H54 (cell line): ENCODE measurements at regions not wholly inside any gene's neighbourhood (a gene's known extent, or its start where the extent isn't known, plus 50 kb on each side); places are given as distances from the start of the nearest gene placed in this dataset.

Experiments used
- DNase-seq: peaks from one replicate; pipeline ENCODE4 v3.0.0; 2011; ENCODE audit warnings: low spot score, mixed read lengths; ENCODE audit not compliant: insufficient read length
- FAIRE-seq: peaks from 3 replicates; lab custom pipeline; 2011; peaks lifted over from hg19 to GRCh38; lab: Jason Lieb, UNC
- POLR2A ChIP-seq: IDR thresholded peaks from 2 replicates; pipeline ENCODE4 v1.6.1; 2011; ENCODE audit warnings: low read depth, mild to moderate bottlenecking, low read length

GRCh38 chr20:12256806-12257205, 339.1 kb downstream of the BTBD3 start:
- DNase-seq (no peak), FAIRE-seq (no peak)
- no peak for TF ChIP-seq POLR2A

GRCh38 chr20:12262747-12263146, 345.1 kb downstream of the BTBD3 start:
- FAIRE-seq = no peak
- no peak for DNase-seq
- no peak for TF ChIP-seq POLR2A

DNA sequence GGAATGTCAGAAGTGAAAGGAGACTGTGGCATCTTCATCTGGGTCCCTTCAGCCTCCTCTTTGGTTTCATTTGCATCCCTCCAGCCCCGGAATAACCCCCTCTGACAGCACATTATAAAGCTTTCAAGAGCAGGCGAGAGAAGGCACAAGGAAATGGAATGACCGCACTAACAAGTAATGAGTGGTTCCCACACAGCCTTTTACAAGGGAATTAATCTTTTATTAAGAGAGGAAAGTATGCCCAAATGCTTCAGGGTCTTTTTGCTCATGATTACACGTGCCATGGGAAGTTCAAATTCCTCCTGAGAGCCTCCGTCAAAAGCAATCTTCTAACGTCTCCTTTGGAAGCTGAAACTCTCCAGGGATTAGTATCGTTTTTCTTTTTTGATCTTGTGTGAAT, 347.0 kb downstream of the BTBD3 start:
- FAIRE-seq = no peak

GRCh38 chr20:12265662-12266061, 348.0 kb downstream of the BTBD3 start:
- TF ChIP-seq POLR2A = no peak
- no peak for FAIRE-seq
- DNase-seq = no peak

More for the DNA sequence above, 347.0 kb downstream of the BTBD3 start:
- TF ChIP-seq POLR2A = no peak
- DNase-seq = no peak

GRCh38 chr20:12269579-12269978, 351.9 kb downstream of the BTBD3 start:
- DNase-seq (no peak), FAIRE-seq (no peak)
- no peak for TF ChIP-seq POLR2A

DNA sequence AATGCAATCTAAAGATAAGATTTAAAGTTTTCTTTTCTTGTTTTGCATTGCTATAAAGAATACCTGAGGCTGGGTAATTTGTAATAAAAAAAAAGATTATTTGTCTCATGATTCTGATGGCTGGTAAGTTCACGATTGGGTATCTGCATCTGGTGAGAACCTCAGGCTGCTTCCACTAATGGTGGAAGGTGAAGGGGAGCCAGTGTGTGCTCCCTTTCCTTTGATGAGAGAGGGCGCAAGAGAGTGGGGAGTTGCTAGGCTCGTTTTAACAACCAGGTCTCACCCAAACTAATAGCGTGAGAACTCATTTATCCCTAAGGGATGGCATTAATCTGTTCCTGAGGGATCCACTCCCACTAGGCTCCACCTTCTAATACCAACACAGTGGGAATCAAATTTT, 353.2 kb downstream of the BTBD3 start:
- TF ChIP-seq POLR2A = no peak
- FAIRE-seq (no peak), DNase-seq (no peak)

DNA sequence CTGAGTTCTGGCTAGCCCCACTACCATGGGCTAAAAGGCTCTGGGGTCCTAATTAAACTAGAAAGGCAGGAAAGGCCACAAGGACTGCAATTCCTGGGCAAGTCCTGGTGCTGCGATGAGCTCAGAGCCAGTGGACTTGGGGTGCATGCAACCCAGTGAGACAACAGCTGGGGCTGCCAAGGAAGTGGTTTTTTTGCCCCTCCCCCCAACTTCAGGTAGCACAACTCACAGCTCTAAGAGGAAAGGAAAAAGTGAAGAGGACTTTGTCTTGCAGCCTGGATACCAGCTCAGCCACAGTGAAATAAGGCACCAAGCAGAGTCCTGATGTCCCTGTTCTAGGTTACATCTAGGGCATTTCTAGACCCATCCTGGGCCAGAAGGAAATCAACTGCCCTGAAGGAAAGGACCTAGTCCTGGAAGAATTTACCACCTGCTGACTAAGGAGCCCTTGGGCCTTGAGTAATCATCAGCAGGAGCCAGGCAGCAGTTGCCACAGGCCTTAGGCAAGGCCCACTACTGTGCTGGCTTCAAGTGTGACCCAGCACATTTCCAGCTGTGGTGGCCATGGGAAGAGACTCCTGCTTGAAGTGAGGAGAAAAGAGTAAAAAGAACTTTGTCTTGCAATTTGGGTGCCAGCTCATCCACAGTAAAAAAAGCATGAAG, 358.4 kb downstream of the BTBD3 start:
- FAIRE-seq (no peak), DNase-seq (no peak)
- no peak for TF ChIP-seq POLR2A

DNA sequence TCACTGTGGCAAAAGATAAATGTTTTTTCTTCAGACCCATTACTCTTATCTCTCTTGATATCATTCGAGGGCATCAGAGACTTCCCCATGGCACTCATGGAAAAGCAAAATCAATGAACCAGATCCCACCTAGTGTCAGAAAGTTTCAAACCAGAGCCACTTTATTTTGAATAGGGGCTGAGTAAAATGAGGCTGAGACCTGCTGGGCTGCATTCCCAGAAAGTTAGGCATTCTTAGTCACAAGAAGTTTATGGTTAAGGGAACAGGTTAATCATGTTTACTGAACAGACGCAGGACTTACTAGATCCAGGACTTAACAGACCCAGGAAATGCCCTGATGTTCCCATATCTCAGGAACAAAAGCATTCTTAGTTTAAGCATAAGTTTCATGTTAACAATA, 369.9 kb downstream of the BTBD3 start:
- FAIRE-seq (no peak), DNase-seq (no peak)
- TF ChIP-seq POLR2A = no peak

DNA sequence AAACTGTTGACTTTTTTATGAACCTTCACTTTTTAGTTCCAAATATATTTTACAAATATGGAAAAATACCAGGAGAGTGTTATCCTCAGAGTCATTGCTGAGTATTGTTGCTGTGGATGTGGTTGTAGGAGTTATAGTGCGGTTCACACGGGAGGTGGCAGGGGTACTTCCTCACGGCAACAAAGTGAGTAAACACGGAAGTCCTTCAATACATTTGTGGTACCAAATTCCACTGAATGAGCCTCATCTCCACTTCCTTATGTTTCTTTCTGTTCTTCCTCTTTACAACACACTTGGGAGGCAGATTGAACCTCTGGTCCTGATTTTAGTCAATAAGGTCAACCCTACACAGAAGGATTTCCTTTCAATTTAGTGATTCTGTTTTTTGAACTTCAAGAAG, 371.8 kb downstream of the BTBD3 start:
- DNase-seq = no peak
- no peak for TF ChIP-seq POLR2A
- no peak for FAIRE-seq

DNA sequence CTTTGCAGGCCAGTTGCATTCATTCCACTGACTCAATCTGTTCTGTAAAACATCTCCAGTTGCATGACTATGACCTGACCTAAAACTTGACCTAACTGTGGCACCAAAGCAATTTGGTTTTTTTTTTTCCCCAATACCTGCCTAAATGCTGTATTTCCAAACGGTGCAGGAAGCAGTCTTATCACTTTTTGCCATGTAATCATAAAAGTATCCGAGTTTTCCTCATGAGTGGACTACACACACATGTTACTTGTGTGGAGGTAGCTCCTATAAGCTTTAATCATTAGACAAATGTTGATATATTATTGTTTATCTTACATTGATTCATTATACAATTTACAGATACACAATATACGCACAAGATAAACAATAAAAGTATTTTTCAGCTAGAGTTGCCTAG, 373.7 kb downstream of the BTBD3 start:
- DNase-seq = no peak
- no peak for FAIRE-seq
- no peak for TF ChIP-seq POLR2A

- no peak for TF ChIP-seq POLR2A
- FAIRE-seq (no peak), DNase-seq (no peak)
Observed at GRCh38 chr20:12293900-12294299, 376.2 kb downstream of the BTBD3 start.

GRCh38 chr20:12294678-12295077, 377.0 kb downstream of the BTBD3 start:
- TF ChIP-seq POLR2A = no peak
- FAIRE-seq = no peak
- no peak for DNase-seq

- DNase-seq = no peak
- no peak for FAIRE-seq
- TF ChIP-seq POLR2A = no peak
Observed at GRCh38 chr20:12305188-12305950, 387.7 kb downstream of the BTBD3 start.

- DNase-seq = no peak
- no peak for TF ChIP-seq POLR2A
- no peak for FAIRE-seq
Observed at GRCh38 chr20:12306107-12306506, 388.4 kb downstream of the BTBD3 start.
